ENCODE measurements at regions not wholly inside any gene's neighbourhood (a gene's known extent, or its start where the extent isn't known, plus 50 kb on each side); places are given as distances from the start of the nearest gene placed in this dataset.
"Not testable (repeated sequence)": the region's sequence is repeated elsewhere in the genome, so short reads cannot be mapped to it uniquely, and the experiment has no call there.

DNA sequence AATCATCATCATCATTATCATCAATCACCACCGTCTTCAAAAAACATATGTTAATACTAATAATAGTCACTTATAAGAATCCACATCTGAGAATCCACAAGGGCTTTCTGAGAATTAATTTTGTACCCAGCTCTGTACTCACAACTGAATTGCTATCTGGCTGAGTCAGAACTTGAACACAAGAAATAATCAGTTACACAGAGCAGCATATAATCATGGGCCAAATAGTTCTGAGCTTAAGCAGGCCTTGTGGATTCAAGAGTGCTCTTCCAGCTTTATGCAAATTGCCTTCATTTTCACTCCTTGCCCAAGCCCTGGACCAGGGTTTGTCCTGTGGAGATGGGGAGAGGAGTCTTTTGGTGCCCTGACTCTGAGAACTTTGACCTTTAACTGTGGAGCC, 304.5 kb downstream of the ZNF248 start:
- 78 to 81% methylated on average over 1 of the region's 1 CpG for WGBS, 2 donors
- intact Hi-C loops (cut with DNase I; ENCODE audit: low total_unique reads) = no loop called here
- TF ChIP-seq, protein P1, sequence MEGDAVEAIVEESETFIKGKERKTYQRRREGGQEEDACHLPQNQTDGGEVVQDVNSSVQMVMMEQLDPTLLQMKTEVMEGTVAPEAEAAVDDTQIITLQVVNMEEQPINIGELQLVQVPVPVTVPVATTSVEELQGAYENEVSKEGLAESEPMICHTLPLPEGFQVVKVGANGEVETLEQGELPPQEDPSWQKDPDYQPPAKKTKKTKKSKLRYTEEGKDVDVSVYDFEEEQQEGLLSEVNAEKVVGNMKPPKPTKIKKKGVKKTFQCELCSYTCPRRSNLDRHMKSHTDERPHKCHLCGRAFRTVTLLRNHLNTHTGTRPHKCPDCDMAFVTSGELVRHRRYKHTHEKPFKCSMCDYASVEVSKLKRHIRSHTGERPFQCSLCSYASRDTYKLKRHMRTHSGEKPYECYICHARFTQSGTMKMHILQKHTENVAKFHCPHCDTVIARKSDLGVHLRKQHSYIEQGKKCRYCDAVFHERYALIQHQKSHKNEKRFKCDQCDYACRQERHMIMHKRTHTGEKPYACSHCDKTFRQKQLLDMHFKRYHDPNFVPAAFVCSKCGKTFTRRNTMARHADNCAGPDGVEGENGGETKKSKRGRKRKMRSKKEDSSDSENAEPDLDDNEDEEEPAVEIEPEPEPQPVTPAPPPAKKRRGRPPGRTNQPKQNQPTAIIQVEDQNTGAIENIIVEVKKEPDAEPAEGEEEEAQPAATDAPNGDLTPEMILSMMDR (IDR thresholded peaks at IDR 0.05) = no peak
- no peak for TF ChIP-seq POLR2A (IDR thresholded peaks at IDR 0.05)
- Histone ChIP-seq H3K27me3 (no peaks in the 10 kb centered on the region), H3K27ac (no peak overlapping the region), H3K9me3 (no peaks in the 10 kb centered on the region), H3K4me1 (no peaks in the 10 kb centered on the region), H3K4me3 (no peak overlapping the region), H3K36me3 (ENCODE audit: low read depth, missing control alignments) (no peaks in the 10 kb centered on the region)
- no peak for DNase-seq

DNA sequence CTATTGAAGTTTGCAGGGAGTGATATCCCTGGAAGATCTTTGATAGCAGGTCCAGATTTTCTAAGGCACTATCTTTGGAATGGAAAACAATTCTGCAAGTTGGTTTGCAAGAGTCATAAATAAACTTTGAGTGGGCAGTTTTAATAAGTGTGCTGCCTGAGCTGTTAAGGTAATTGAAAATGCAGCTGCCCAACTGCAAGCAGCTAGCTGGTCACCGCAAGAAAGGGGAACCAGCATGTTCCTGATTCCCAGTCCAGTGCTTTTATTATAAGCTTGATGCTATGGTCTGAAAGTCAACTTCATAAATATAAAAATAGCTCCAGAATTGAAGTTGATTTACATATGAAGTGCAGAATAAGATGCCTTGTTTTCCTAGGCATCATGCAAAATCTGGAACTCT, 308.4 kb downstream of the ZNF248 start:
- no peaks in the 10 kb centered on the region for H3K27me3 ChIP-seq
- no peak overlapping the region for H3K27ac ChIP-seq
- no peak for TF ChIP-seq POLR2A (IDR thresholded peaks at IDR 0.05)
- no peak overlapping the region for H3K4me3 ChIP-seq
- intact Hi-C loops (cut with DNase I; ENCODE audit: low total_unique reads) = no loop called here
- no peaks in the 10 kb centered on the region for H3K4me1 ChIP-seq
- no peak for DNase-seq
- 75 to 91% methylated on average over 1 of the region's 1 CpG for WGBS, 2 donors
- H3K9me3 ChIP-seq = no peaks in the 10 kb centered on the region
- H3K36me3 ChIP-seq (ENCODE audit: low read depth, missing control alignments) = no peaks in the 10 kb centered on the region

DNA sequence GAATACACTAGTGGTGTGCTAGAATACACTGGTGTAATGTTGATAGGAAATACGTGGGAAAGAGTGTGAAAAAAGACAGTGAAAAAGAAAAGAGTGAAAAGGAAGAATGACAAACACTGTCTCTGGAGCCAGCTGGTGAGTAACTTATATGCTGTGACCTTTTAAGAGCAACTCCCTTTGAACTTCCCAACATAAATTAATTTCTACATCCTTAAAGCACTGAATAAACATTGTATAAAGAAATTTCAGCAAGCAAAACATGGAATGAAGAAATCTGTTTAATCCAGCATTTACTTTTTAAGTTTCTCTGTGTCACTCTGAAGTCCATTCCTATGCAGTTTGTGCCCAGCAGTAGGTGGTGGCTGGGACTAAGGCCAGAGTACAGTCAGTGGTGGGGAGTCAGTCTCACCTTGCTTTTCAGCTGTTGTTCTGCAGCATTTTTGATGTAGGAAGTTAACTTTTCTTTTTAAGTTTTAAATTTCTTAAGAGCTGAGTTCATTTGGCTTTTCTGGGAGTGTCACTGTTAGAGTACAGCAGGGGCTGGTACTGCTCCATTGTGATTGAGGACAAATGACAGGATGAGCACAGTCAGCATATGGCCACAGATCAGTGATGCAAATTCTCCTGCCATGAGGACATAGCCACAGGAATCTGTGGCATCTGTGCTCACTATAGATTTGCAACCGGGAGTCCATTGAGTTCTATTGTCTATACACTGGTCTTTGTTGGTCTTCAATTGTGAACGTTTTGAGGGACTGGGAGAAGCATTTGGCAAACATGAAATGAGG, 321.8 kb downstream of the ZNF248 start:
- no peaks in the 10 kb centered on the region for H3K36me3 ChIP-seq (ENCODE audit: low read depth, missing control alignments)
- no peak overlapping the region for H3K27ac ChIP-seq
- no peaks in the 10 kb centered on the region for H3K4me1 ChIP-seq
- no peak for TF ChIP-seq POLR2A (IDR thresholded peaks at IDR 0.05)
- TF ChIP-seq, protein P1 (IDR thresholded peaks at IDR 0.05) = no peak
- H3K27me3 ChIP-seq = no peaks in the 10 kb centered on the region
- H3K9me3 ChIP-seq = no peaks in the 10 kb centered on the region
- 56 to 87% methylated on average over 3 of the region's 3 CpGs for WGBS, 2 donors
- DNase-seq = no peak
- no peak overlapping the region for H3K4me3 ChIP-seq
- intact Hi-C loops (cut with DNase I; ENCODE audit: low total_unique reads) = no loop called here

DNA sequence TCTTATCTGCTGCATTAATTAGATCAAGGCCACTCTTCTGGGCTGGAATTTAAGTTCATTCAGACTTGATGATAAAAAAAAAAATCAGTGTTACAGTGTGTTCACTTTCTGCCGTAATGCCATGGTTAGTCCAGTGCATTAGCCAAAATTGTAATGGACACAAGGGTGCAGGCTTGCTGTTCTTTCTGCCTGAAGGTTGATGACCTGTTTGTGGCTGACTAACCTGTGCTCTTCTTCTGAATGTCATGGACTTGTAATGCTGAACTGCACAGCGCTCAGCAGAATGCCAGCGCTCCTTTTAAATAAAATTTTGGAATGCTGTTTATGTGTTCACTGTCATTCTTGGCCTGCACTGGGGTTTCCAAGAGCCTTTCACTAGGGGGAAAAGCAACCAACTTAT, 323.2 kb downstream of the ZNF248 start:
- WGBS, 2 donors = 74 to 77% methylated on average over 3 of the region's 3 CpGs
- DNase-seq = no peak

DNA sequence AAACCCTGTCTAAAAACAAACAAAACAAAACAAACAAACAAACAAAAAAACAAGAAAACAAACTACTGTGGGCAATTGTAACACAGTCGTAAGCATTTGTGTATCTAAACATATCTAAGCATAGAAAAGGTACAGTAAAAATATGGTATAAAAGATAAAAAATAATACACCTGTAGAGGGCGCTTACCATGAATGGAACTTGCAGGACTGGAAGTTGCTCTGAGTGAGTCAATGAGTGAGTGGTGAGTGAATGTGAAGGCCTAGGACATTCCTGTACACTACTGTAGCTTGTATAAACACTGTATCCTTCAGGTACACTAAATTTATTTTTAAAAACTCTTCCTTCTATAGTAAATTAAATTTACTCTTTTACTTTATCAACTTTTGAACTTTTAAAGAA, 332.0 kb downstream of the ZNF248 start:
- TF ChIP-seq, protein P1 (IDR thresholded peaks at IDR 0.05) = peak in 1 of 3 experiments; percentile 23
- H3K27ac ChIP-seq; H3K36me3 ChIP-seq (ENCODE audit: low read depth, missing control alignments); H3K4me1 ChIP-seq; H3K9me3 ChIP-seq; DNase-seq; H3K4me3 ChIP-seq; H3K27me3 ChIP-seq; intact Hi-C loops (cut with DNase I; ENCODE audit: low total_unique reads): not testable (repeated sequence)
- 50 to 58% methylated on average over 2 of the region's 2 CpGs for WGBS, 2 donors

More for the DNA sequence above, 323.2 kb downstream of the ZNF248 start:
- Histone ChIP-seq H3K27me3 (no peaks in the 10 kb centered on the region), H3K27ac (no peak overlapping the region), H3K9me3 (no peaks in the 10 kb centered on the region), H3K36me3 (ENCODE audit: low read depth, missing control alignments) (no peaks in the 10 kb centered on the region), H3K4me3 (no peak overlapping the region), H3K4me1 (no peaks in the 10 kb centered on the region)
- TF ChIP-seq POLR2A (IDR thresholded peaks at IDR 0.05) = no peak
- TF ChIP-seq, protein P1 (IDR thresholded peaks at IDR 0.05) = no peak
- intact Hi-C loops (cut with DNase I; ENCODE audit: low total_unique reads) = no loop called here
